GM19023 (cell line): ENCODE measurements at regions not wholly inside any gene's neighbourhood (a gene's known extent, or its start where the extent isn't known, plus 50 kb on each side); places are given as distances from the start of the nearest gene placed in this dataset.
"Not testable (repeated sequence)": the region's sequence is repeated elsewhere in the genome, so short reads cannot be mapped to it uniquely, and the experiment has no call there.

Experiments
- ATAC-seq: cut with Tn5 transposase; IDR thresholded peaks from one replicate; pipeline ENCODE4 v1.9.1; 2021; ENCODE audit warnings: mild to moderate bottlenecking, moderate library complexity; ENCODE audit not compliant: unreplicated experiment

DNA sequence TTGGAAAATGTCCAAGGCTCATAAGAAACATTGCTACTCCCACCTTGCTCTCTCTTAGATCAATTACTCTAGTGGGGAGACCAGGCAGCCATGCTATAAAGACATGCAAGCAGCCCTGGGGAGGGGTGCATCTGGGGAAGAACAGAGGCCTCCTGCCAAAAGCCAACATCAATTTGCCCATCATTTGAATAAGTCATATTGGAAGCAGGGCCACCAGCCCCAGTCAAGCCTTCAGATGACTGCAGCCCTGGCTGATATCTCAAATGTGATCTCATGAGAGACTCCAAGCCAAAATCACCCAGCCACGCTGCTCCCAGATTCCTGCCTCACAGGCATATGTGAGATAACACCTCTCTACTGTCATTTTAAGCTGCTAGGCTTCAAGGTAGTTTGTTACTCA is 157.5 kb upstream of the PDE1C start:
- ATAC-seq = no peak

DNA sequence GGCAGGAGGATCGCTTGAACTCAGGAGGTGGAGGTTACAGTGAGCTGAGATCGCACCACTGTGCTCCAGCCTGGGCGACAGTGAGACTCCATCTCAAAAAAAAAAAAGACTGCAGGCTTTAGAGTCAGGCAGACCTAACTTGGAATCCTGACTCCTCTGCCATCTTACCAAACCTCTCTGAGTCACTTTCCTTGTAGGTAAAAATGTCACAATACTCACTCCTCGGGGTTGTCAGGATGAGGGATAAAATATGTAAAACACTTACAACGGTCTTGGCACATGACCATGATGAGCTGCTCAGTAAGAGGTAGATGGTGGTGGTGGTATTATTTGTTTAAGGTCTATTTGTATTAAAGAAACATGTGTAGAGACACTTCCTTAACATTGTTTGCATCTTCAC is 154.1 kb upstream of the PDE1C start:
- ATAC-seq = no peak

DNA sequence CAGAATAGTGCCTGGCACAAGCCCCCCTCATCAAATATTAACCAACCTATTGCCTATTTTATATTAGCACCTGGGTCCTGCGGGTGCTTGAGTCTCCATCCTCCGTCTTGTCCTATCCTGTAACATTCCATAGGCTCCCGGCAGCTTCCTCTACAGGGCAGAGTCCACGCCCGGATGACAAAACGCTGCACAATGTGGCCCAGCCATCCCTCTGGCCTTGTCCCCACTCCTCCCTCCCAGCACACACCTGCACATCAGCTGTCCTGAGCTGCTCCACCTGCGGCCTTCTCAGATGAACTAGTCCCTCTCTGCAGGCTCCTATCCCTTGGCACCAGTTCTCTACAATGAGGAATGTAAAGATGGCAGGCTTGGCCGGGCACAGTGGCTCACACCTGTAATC is 153.5 kb upstream of the PDE1C start:
- no peak for ATAC-seq

DNA sequence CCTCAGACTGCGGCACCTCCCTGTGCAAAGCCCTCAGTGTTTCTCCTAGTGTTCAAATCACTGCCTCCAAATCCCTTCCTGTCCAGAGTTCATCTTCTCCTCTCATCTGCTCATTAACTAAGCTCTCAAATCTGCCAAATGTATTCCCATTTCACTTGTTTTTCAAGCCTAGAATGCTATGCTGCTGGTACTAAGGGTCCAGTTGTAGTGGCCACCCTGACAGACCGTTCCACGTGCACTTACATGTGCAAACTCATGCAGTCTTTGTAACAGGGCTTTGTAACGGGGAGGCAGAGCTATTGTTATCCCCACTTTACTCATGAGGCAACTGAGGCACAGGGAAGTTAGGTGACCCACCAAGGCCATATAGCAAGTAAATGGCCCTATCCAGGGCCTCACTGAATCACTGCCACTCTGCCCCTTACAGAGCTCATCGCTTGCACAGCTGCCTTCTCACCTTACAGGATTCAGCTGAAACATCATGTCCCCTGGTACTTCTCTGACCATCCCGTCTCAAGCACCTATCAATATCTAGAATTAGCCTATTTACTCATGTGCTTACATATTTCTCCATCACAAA is 153.0 kb upstream of the PDE1C start:
- no peak for ATAC-seq

DNA sequence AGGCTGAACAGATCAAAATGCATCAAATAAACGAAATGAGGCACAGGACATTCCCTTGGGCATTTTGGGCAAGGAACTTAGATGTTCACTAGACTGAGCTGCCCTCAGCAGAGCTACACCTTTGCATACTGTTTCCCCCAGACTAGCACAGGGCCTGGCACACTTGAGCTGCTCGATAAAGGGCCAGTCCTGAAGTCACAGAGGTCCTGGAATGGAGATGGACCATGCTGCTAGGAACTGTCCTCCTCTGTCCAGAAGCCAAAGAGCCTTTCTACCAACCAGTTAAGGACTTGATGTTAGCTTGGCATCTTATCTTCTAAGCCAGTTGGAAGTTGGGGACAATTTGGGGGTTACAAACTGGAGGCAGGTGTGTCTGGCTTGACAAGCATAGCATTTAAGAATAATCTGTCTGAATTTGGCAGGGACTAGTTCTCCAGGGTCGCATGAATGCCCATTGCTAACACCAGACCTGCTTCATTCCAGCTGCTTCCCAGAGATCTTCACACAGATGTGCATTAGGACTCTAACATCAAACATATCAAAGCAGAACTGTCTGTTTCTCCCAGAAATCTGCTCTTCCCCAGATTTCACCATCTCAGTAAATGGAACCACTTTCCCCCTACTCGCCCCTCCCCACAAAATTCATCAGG is 152.2 kb upstream of the PDE1C start:
- ATAC-seq = no peak

DNA sequence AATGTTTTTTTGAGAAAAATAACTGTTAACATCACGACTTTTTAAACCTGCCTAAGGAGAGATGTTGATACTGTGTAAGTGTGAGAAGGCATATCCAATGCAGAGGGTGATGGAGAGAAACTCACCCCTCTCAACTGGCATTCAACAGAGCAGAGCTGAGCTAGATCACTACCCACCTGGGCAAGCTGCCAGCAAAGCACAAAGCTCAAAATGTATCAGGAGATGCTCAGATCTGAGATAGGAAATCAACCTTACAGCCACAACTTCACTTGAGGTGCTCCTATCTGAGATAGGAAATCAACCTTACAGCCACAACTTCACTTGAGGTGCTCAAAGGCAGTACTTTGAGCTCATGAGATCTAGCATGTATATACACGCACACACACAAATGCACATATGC is 151.5 kb upstream of the PDE1C start:
- ATAC-seq = no peak

DNA sequence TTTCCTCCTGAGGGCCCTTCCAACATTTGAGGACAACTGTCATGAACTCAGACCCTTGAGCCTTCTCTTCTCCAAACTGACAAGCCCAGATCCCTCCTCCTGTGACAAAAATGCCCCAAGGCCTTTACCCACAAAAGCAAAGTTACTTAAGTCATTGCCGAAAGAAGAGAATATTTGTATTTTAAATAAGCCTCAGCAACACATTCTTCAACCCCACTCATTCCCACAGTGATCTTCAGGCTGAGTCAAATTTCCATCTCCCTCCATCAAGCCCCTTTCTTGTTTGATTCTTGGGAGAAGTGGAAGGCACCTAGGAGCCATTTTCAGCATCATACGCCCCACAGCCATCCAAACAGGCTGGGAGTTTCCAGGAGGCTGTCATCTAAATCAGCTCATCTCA is 150.8 kb upstream of the PDE1C start:
- no peak for ATAC-seq

DNA sequence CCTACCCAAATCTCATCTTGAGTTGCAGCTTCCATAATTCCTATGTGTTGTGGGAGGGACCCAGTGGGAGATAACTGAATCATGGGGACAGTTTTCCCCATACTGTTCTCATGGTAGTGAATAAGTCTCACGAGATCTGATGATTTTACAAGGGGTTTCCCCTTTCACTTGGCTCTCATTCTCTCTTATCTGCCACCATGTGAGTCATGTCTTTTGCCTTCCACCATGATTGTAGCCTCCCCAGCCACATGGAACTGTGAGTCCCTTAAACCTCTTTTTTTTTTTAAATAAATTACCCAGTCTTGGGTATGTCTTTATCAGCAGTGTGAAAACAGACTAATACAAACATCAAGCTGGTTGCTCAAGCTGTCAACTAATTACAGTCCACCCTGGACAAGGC is 149.6 kb upstream of the PDE1C start:
- not testable (repeated sequence) for ATAC-seq

DNA sequence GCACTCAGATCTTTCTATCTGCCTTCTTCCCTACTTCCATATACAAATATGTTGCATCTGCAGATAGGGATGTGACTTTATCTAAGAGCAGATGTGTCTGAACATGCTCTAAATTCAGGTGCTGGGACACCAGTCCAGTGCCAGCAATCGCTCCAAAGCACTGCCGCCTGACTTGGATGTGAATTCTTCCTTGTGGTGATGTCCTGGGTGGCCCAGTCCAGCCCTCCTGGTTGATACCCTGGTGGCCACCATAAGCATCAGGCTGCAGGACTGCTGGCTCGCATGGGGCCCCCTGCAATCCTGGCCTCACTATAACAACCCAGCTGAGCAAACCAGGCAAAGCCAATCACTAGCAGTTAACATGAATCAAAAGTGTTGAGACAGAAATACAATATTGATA is 149.2 kb upstream of the PDE1C start:
- ATAC-seq = no peak

DNA sequence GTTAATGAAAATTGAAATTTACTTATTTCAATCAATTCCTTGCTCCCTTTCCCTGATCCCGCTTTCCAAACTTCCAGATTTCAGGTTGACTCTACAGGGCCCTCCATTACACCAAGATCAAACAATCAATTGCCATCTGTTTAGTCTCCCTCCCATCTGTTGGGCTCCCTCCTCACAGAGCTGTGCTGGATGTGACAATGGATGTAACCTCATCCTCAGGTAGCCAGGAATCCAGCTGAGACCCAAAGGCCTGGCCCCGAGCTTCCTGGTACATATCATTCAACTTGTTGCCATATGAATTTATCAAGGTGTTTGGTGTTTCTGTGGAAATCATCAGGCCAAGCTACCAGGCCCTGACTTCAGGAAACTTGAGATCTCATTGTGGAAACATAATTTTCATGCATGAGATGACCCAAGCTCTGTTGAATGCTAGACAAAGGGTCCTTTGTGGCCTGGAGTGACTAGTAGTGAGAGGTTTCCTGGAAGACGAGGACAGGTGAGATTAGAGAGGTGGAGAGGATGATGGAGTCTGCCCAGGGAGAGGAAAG is 148.6 kb upstream of the PDE1C start:
- no peak for ATAC-seq

DNA sequence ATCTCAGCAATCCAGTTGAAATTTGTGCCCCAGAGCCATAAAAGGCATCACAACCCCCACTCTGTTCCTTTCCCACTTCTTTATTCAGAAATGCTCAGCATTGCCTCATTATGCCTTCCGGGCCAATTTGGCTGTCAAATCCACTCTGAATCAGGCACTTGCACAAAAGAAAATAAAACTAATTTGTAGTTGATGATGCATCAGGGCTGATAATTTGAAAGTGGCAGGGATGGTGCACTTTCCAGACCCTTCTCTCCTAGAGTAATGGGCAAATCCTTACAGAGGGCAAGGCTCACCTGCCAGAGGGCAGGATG is 147.9 kb upstream of the PDE1C start:
- ATAC-seq = no peak

DNA sequence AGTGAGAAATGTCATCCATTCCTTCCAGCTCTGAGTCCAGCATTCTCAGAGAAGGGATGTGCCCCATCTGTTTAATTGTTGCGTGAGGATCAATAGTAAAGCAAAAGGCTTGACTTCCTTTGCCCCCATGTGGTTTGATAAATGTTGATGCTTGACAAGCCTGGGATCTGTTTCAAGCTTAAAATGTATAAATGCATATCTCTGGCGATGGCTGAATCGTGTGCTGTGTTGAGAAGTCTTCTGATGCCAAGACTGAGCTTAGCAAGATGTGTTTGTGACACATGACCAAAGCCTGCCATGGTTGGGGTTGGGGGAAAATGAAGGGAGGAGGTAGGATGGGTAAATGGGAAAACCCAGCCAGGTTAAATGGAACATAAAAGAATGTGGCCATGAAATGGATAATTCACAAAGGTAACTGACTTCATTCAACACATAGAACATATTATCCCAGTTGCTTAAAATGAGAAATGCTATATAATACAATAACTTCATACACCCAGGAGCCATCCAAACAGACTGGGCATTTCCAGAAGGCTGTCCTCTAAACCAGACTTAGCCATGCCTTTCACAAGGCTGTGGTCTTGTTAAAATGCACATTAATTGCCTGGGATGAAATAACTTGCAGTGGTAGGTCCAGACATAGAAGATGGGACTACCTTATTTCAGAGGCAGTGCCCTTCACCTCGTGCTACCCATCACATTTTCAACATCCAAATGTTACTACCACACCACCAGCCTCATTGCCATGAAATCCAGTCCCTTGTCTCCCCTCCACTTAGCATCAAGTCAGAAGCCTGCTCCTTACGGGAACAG is 147.3 kb upstream of the PDE1C start:
- no peak for ATAC-seq

DNA sequence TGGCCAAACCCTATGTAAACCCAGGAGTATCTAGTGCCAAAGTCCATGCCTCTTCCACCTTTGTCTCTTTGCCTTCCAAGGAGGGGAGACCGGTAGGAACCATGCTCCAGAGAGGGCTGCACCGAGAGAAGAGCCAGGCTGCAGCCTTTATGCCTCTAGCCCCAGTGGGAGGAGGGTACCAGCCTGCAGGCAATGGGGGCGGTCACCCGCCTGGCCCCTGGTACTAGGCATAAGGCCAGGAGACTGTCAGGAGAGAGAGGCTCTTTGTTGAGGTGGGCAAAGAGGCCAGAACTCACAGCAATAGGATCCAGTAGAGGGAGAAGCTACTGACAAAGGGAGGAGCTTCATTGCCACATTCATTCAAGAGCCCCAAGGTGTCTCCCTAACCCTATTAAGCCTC is 146.6 kb upstream of the PDE1C start:
- ATAC-seq = no peak

DNA sequence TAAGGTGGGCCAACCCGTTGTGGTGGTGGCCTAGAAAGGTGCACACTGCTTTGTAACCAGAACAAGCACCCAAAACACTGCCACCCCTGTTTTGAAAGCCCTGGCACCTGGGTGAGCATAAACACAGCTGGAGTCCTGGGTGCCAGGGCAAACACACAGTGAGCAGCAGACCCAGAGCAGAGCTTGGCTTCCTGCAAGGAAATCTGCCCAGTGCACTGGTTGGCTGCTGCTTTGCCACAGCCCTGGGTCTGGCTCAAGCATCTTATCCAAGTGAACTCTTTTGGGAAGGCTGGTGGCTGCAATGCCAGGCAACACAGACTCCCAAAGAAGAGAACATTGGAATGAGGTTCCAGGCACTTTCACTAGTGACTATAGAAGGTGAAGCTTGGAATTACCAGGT is 145.5 kb upstream of the PDE1C start:
- ATAC-seq = no peak

DNA sequence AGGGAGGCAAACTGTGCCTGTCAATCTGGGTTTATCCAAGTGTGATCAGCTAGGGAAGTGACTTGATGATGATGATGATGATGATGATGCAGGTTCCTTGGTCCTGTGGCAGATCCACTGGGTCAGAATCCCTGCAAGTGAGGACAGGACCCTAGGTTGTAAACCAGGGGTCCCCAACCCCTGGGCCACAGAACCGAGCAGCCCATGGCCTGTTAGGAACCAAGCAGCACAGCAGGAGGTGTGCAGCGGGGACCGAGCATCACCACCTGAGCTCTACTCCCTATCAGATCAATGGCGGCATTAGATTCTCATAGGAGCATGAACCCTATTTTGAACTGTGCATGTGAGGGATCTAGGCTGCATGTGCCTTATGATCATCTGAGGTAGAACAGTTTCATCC is 144.7 kb upstream of the PDE1C start:
- no peak for ATAC-seq

DNA sequence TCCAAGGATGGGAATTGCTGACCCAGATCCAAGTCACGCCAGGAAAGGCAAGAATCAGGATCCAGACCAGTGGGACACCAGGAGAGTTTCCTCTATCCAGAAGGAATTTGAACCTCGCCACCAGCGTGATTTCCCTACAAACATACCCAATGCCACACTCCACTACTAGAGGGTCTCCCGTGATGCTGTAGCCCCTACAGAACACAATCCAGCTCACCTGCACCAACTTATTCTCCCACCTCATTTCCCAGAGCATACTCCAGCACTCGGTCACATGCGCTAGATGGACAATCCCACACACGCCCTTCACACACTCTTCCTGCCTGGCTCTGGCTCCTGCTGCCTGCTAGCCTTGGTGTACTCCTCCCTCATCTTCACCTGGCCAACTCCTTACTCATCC is 142.1 kb upstream of the PDE1C start:
- ATAC-seq = no peak

DNA sequence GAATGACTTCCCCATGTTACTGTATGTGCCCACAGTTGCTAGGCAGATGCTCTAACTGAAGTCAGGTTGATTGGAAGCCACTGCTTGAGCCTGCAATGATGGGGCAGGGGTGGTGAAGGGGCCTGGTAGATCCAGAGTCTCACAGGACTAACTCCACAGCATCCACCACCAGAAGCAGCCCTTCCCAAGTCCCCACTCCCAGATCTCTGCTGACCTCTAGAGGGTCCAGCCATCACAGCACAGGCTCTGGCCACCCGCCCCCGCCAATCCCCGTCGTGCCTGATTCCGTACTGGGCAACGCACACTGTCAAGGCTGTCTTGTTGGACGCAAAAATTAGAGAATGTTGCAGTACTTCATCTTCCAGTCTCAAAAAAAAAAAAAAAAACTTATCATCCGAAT is 136.8 kb upstream of the PDE1C start:
- no peak for ATAC-seq

DNA sequence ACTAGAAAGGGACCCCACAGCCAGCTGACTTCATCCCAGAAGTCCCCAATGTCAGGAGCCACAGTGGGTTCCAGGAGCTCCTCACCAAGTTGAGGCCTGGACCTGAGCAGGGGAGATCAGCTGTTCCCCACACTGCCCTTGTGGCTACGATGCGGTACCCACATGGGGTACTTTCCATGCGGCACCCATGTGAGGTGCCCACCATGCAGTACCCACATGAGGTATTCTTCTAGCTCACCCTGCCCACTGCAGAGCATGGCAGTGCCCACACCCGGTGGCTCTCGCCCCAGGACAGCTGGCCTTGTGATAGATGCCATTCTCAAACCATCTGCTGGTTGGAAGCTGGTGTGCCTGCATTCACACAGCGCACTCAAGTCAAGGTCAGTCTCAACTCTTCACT is 136.3 kb upstream of the PDE1C start:
- no peak for ATAC-seq

DNA sequence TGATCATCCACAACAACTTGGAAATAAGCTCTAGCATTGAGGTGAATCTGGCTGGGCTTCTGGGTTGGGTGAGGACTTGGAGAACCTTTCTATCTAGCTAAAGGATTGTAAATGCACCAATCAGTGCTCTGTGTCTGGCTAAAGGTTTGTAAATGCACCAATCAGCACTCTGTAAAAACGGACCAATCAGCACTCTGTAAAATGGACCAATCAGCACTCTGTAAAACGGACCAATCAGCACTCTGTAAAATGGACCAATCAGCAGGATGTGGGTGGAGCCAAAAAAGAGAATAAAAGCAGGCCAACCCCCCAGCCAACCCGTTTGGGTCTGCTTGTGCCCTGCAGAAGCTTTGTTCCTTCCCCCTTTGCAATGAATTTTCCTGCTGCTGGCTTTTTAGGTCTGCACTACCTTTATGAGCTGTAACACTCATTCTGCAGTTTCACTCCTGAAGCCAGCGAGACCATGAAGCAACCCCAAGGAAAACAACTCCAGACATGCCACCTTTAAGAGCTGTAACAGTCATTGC is 135.2 kb upstream of the PDE1C start:
- ATAC-seq = not testable (repeated sequence)

DNA sequence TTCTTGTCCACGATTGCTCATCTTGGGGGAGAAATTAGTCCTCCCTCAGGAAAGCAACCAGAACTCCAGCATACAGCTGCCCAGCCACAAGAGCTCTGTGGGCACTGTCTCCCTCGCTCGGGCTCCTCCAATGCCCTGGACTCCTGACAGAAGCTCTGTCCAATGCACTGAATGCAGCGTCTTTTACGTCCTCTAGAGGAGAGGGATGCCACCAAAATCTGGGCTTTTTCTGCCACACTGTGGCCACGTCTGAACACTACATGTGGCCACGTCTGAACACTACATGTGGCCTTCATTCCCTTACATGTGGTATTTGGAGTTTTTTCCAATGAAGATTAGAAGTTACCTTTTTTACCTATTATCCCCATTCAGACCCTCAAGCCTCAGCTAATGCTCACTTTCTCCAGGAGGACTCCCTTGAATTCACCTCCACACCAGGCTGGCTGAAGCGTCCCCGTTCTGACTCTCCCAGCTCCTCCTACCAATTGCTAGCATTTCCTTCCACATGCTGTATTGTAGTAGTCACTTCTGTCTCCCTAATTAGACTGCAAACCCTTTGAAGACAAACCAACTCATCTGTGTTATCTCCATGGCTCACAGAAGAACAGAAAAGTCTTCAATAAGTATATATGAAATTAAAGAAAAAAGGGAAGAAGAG is 134.3 kb upstream of the PDE1C start:
- peak; percentile 74 for ATAC-seq

DNA sequence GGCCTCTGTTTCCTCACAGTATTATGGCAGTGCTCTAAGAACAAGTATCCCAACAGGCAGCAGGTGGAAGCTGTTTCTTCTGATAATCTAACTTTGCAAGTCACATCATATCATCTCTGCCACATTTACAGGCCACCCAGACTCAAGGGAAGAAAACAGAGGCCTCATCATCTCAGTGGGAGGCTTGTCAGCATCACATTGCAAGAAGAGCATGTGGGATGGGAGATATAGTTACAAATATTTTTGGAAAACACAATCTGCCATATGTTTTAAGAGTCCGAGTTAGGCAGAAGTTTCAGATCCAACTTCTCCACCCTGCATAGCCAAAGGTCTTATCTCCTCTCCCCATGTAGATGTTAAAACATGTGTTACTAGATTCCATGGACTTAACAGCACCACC is 130.4 kb upstream of the PDE1C start:
- no peak for ATAC-seq

DNA sequence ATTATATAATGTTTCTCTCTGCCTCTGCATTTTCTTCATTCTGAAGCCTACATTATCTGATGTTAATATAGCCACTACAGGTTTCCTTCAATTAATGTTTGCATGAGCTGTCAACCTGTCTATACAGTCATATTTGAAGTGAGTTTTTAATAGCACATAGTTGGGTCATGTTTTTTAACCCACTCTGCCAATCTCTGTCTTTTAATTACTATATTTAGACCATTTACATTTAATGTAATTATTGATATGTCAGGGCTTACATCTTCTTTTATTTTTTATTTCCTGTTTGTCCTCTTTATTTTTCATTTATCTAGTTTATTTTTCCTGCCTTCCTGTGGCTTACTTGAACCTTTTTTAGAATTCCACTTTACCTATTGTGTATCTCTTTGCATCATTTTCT is 124.3 kb upstream of the PDE1C start:
- ATAC-seq = no peak
